22Rv1 (cell line): ENCODE measurements at regions not wholly inside any gene's neighbourhood (a gene's known extent, or its start where the extent isn't known, plus 50 kb on each side); places are given as distances from the start of the nearest gene placed in this dataset.

Source experiments
- H3K27ac ChIP-seq: fragments of 450-650 bp; 2 replicates; pipeline ENCODE4 v1.5.1; 2017
- CTCF ChIP-seq: fragments of 450-650 bp; IDR thresholded peaks from 2 replicates; pipeline ENCODE4 v1.5.1; 2017; ENCODE audit warnings: mild to moderate bottlenecking
- ZFX ChIP-seq: fragments of 450-650 bp; IDR thresholded peaks from 2 replicates; pipeline ENCODE4 v1.6.1; 2017; ENCODE audit warnings: antibody characterized with exemption, borderline replicate concordance

- H3K27ac ChIP-seq = no peak overlapping the region
- no peak for TF ChIP-seq CTCF
- TF ChIP-seq ZFX = no peak
Measured at GRCh38 chrX:9282325-9282724, 182.5 kb upstream of the TBL1X start.

DNA sequence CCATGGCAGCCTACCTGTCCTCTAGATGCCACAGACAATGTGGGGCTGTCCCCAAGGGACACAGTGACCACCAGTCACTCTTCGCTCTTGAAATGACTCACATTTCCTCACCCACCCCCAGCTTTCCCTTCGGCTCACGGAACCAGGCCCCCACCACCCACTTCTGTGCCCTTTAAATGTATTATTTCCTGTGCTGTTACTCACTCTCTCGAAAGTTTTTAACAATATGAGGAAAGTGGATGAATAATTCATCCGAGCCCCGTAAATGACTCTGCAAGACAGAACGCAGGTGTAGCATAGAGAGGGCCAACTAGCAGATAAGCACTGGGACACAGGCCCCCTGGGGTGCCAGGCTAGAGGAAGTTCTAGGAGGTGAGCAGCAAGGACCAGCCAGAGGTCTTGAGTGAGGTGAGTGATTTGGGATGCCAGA is 179.5 kb upstream of the TBL1X start:
- no peak for TF ChIP-seq CTCF
- TF ChIP-seq ZFX = no peak
- no peak overlapping the region for H3K27ac ChIP-seq

- no peak for TF ChIP-seq CTCF
- no peak for TF ChIP-seq ZFX
- no peak overlapping the region for H3K27ac ChIP-seq
Measured at GRCh38 chrX:9286234-9286633, 178.6 kb upstream of the TBL1X start.

DNA sequence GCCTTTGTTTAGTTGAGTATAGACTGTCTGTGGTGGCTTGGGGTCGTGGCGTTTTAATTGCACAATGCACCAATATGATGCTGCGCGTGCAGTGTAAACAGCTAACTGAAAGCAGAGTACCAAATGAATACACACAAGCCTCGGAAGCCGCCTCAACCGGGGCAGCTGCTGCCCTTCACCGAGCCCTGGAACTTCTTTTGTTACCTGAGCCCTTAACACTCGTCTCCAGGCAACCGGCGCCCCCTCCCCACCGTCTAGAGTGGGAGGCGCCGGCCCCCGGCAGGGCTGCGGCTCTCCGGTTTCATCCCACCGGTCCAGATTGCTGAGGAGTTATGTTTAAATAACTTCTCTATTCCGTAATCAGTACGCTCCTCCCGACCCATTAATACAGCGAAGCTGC is 173.2 kb upstream of the TBL1X start:
- no peak for TF ChIP-seq CTCF
- TF ChIP-seq ZFX = no peak

DNA sequence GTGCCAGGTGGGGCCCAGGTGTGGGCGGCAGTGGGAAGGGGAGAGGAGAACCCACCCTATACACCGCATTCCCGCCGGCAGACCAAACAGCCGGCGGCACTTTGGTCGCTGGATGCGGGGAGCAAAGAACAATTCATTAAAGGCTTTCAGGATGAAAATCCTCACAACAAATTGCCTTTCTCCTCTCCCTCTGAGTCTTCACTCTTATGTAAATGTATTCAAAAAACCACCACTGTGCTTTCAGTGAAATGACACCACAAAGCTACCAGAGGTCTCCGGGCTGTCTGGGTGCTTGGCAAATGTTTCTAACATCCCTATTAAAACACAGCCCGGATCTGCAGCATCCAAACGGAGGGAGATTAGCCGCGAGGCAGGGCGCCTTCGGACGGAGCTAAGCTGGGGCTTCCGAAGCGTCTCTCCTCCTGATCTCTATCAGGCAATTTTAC is 171.8 kb upstream of the TBL1X start:
- TF ChIP-seq ZFX (no peak), CTCF (no peak)
- no peak overlapping the region for H3K27ac ChIP-seq

More for the DNA sequence above, 173.2 kb upstream of the TBL1X start:
- H3K27ac ChIP-seq = no peak overlapping the region

- H3K27ac ChIP-seq = no peak overlapping the region
Measured at GRCh38 chrX:9293903-9294302, 171.0 kb upstream of the TBL1X start.

GRCh38 chrX:9295551-9295950 is 169.3 kb upstream of the TBL1X start:
- no peak overlapping the region for H3K27ac ChIP-seq
- TF ChIP-seq ZFX = no peak
- TF ChIP-seq CTCF = no peak

More at GRCh38 chrX:9293903-9294302, 171.0 kb upstream of the TBL1X start:
- TF ChIP-seq ZFX (no peak), CTCF (no peak)
